Ramos (cell line): ENCODE measurements at regions not wholly inside any gene's neighbourhood (a gene's known extent, or its start where the extent isn't known, plus 50 kb on each side); places are given as distances from the start of the nearest gene placed in this dataset.

Experiments
- in situ Hi-C: fragments of 300-500 bp; cut with MboI; formaldehyde crosslinking; loops from one replicate; pipeline ENCODE4 v1.14.3; 2022; ENCODE audit warnings: low sequenced_read_pairs; ENCODE audit not compliant: unreplicated experiment

GRCh38 chr21:35239811-35240219, 190.7 kb upstream of the RUNX1 start:
- in situ Hi-C loops = no loop called here

GRCh38 chr21:35238119-35238518, 189.0 kb upstream of the RUNX1 start:
- in situ Hi-C loops = no loop called here

GRCh38 chr21:35237287-35237686, 188.2 kb upstream of the RUNX1 start:
- in situ Hi-C loops = no loop called here

DNA sequence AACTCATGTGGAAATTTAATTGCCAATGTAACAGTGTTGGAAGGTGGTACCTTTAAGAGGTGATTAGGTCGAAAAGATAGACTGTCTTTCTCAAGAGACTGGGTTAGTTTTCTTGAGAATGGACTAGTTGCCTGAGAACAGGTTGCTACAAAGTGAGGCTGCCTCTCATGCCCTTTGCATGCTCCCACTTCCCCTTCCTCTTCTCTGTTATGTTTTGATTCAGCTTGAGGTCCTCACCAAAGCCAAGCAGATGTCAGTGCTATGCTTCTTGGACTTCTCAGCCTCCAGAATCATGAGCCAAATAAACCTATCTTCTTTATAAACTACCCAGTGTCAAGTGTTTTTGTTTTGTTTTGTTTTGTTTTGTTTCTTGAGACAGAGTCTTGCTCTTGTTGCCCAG, 187.0 kb upstream of the RUNX1 start:
- in situ Hi-C loops = no loop called here

- in situ Hi-C loops = no loop called here
Measured at GRCh38 chr21:35234725-35235124, 185.6 kb upstream of the RUNX1 start.

DNA sequence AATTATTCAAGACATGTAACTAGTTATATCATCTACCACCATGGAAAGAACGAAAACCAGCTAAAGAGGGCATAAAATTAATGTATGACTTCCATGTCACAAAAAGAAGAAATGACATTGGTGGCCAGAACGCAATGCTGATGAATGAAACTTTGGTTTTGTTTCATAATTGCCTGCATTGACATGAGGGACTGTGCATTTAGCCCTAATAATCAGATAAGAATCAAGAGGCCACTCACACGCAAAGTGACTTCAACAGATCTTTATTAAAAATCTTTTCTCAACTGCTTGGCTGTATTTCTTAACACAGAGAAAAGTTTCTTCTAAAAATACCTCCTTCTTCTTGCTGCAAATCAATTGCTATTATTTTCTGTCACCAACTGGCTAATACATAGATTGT, 184.7 kb upstream of the RUNX1 start:
- in situ Hi-C loops = no loop called here

DNA sequence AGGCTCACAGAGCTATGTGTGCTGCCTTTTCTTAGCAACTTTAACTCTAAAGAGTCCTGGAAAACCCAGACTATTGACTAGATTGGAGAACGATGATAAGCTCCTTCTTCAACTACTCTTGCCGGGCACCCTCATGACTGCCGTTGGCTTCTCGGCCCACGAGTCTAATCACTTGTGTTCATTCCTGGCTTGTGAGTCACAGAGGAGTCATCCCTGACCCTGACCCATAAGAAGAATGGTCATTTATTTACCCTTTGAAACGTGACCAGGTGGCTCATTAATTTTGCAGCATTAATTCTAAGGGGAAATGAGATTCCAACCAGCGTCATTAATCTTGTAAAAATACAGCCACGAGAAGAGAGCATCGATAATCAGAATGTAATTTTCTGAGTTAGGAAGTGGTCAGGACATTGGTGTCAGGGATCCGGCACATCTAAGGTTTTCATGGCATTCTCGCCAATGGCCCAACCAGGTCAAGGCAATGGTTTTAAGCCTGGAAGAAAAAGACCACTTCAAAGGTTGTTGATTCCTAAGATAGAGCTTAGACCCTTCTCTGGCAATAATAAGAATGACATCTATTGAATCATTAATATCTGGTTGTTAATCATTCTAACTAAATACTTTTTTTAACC, 183.6 kb upstream of the RUNX1 start:
- in situ Hi-C loops = no loop called here

DNA sequence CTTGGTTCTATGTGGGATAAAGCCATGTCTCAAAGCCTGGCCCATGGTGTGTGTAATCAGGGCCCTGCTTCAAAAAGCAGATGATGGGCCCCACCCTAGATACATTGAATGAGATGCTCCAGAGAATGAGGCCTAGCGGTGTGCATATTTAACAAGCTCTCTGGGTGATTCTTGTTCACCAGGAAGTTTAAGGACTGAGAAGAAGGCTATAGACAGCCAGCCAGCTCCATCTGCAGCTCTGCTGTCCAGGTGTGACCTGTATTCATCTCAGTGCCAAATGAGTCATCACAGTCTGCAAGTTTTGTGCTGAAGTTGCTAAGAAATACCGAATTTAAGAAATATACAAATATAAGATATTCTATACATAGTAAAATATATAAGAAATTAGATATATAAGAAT, 182.0 kb upstream of the RUNX1 start:
- in situ Hi-C loops = no loop called here

DNA sequence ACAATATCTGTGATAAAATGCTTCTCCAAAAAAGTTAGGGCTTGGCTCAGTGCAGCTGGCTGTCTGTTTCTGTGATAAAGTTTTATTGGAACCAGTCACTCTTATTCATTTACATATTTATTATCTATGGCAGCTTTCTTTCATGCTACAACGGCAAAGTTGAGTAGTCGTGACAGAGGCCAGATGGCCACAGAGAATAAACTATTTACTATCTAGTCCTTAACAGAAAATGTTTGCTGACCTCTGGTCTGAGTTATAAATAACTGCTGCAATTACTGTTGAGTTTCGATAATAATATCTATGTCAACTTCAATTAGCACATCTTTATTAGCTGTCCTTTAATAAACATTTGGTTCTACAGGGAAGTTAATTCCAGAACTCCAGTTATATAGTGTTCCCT, 180.2 kb upstream of the RUNX1 start:
- in situ Hi-C loops = loop anchor here (10.0 kb wide), 1 partner anchor 354 kb away; no protein-coding TSS in a partner anchor

- in situ Hi-C loops = loop anchor here (10.0 kb wide), 1 partner anchor 353 kb away; no protein-coding TSS in a partner anchor
Measured at GRCh38 chr21:35227786-35228185, 178.7 kb upstream of the RUNX1 start.

DNA sequence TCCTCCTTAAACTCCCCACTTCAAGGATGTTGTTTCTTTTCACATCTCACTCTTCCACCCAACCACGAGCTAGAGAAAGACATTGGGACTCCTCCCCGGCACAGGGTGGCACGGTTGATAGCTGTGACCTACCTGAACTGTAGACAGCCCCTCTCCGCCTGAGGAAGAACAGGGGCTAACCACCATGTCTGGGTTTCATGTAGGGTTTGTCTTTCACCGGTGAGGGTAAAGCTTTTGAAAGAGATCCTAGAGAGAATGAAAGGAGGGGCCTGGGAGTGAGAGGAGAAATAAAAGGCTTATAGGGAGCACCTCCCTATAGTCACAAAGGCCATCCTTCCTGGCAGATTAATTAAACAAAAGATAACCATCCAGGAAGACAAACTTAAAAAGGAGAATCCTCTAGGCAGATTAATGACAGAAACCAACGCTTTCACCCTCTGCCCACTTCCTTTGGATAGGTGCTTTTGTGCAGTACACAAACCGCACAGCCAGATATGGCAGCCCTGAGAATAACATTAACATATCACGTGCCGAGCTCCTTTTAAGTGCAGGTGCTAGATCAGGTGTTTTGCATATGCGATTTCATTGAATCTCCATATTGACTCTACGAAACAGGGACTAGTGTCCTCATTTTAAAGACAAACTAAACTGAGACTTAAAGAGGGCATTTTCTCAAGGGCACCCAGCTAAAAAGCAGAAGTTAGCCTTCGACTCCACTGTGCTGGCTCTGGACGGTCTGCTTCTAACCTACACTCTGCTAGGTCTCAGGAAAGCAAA, 178.1 kb upstream of the RUNX1 start:
- in situ Hi-C loops = loop anchor here (10.0 kb wide), 1 partner anchor 352 kb away; no protein-coding TSS in a partner anchor

- in situ Hi-C loops = loop anchor here (10.0 kb wide), 1 partner anchor 352 kb away; no protein-coding TSS in a partner anchor
Measured at GRCh38 chr21:35226328-35226727, 177.2 kb upstream of the RUNX1 start.

DNA sequence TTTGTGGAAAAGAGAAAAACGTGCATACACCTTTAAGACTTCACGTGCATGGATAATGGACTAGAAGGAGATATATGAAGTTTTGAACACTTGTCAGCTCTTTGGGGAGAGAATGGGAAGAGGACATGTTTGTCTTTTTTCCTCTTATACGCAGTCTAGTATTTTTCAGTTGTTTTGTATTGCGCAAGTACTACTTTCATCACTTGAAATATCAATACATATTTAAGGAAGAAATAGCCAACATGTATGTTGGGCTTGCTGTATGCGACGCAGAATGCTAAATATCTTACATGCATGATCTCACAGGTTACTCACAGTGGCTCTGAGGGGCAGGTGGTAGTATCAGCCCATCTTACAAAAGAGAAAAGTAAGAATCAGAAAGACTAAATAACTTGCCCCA, 176.5 kb upstream of the RUNX1 start:
- in situ Hi-C loops = loop anchor here (10.0 kb wide), 1 partner anchor 351 kb away; no protein-coding TSS in a partner anchor

- in situ Hi-C loops = loop anchor here (10.0 kb wide), 1 partner anchor 349 kb away; no protein-coding TSS in a partner anchor
Measured at GRCh38 chr21:35223480-35224156, 174.5 kb upstream of the RUNX1 start.

GRCh38 chr21:35222541-35222941, 173.4 kb upstream of the RUNX1 start:
- in situ Hi-C loops = loop anchor here (10.0 kb wide), 1 partner anchor 348 kb away; no protein-coding TSS in a partner anchor

GRCh38 chr21:35222021-35222420, 172.9 kb upstream of the RUNX1 start:
- in situ Hi-C loops = loop anchor here (10.0 kb wide), 1 partner anchor 347 kb away; no protein-coding TSS in a partner anchor

DNA sequence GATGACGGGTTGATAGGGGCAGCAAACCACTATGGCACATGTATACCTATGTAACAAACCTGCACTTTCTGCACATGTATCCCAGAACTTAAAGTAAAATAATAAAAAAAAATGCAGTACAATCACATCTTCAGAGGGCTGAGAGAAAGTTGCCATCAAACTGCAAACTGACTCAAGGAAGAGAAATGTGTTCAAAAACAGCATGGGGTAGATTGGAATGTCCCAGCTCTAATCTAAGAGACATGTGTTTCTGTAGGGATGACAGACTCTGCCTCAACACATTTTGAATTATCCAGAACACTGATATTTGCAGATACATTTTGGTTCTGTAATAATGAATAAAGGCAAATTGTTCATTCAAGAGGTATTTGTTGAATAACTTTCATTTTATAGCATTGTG, 171.2 kb upstream of the RUNX1 start:
- in situ Hi-C loops = loop anchor here (10.0 kb wide), 1 partner anchor 346 kb away; no protein-coding TSS in a partner anchor

GRCh38 chr21:35219719-35220118, 170.6 kb upstream of the RUNX1 start:
- in situ Hi-C loops = loop anchor here (10.0 kb wide), 1 partner anchor 345 kb away; no protein-coding TSS in a partner anchor

- in situ Hi-C loops = no loop called here
Measured at GRCh38 chr21:35219291-35219690, 170.2 kb upstream of the RUNX1 start.

GRCh38 chr21:35217504-35218060, 168.5 kb upstream of the RUNX1 start:
- in situ Hi-C loops = no loop called here
